NOMO-1 treated with dmso at 0.1 percent for 144 hours (cell line): ENCODE measurements at regions not wholly inside any gene's neighbourhood (a gene's known extent, or its start where the extent isn't known, plus 50 kb on each side); places are given as distances from the start of the nearest gene placed in this dataset.

Experiments used
- DNase-seq: peaks from one replicate; lab custom pipeline; 2025; ENCODE audit not compliant: unreplicated experiment; lab: John Stamatoyannopoulos, UW

GRCh38 chr22:48226026-48227013 is 1463.9 kb downstream of the TBC1D22A start:
- no peak for DNase-seq

GRCh38 chr22:48224332-48224731 is 1461.9 kb downstream of the TBC1D22A start:
- DNase-seq: no peak

GRCh38 chr22:48223488-48224190 is 1461.2 kb downstream of the TBC1D22A start:
- DNase-seq: no peak

- no peak for DNase-seq
Observed at GRCh38 chr22:48222742-48223487, 1460.5 kb downstream of the TBC1D22A start.

GRCh38 chr22:48218889-48219420 is 1456.5 kb downstream of the TBC1D22A start:
- no peak for DNase-seq

- DNase-seq: no peak
Observed at GRCh38 chr22:48217596-48217995, 1455.1 kb downstream of the TBC1D22A start.

- no peak for DNase-seq
Observed at GRCh38 chr22:48212727-48213126, 1450.3 kb downstream of the TBC1D22A start.

GRCh38 chr22:48210812-48211211 is 1448.4 kb downstream of the TBC1D22A start:
- no peak for DNase-seq

GRCh38 chr22:48210198-48210580 is 1447.7 kb downstream of the TBC1D22A start:
- no peak for DNase-seq

- no peak for DNase-seq
Observed at GRCh38 chr22:48209473-48210197, 1447.2 kb downstream of the TBC1D22A start.

GRCh38 chr22:48208894-48209293 is 1446.4 kb downstream of the TBC1D22A start:
- no peak for DNase-seq

- DNase-seq: no peak
Observed at GRCh38 chr22:48207919-48208535, 1445.6 kb downstream of the TBC1D22A start.

- DNase-seq: no peak
Observed at GRCh38 chr22:48205790-48206189, 1443.3 kb downstream of the TBC1D22A start.

- DNase-seq: no peak
Observed at GRCh38 chr22:48205161-48205560, 1442.7 kb downstream of the TBC1D22A start.

GRCh38 chr22:48204296-48204695 is 1441.8 kb downstream of the TBC1D22A start:
- DNase-seq: no peak

- no peak for DNase-seq
Observed at GRCh38 chr22:48199667-48200066, 1437.2 kb downstream of the TBC1D22A start.

GRCh38 chr22:48198489-48199459 is 1436.3 kb downstream of the TBC1D22A start:
- DNase-seq: no peak

- no peak for DNase-seq
Observed at GRCh38 chr22:48197189-48197690, 1434.8 kb downstream of the TBC1D22A start.

- no peak for DNase-seq
Observed at GRCh38 chr22:48192920-48193319, 1430.5 kb downstream of the TBC1D22A start.
